K562 (cell line): ENCODE measurements at regions not wholly inside any gene's neighbourhood (a gene's known extent, or its start where the extent isn't known, plus 50 kb on each side); places are given as distances from the start of the nearest gene placed in this dataset.

Experiments
- ATAC-seq: fragments of 200-7000 bp; cut with Tn5 transposase; 3 replicates; pipeline ENCODE4 v1.9.1; 2020; ENCODE audit warnings: moderate library complexity
- BruUV-seq: library from RNA; stranded (reverse); fragments of 400-500 nt; replicated peaks from 2 replicates; lab custom pipeline; 2021; lab: Mats Ljungman, UMichigan
- CTCF ChIA-PET: fragments of 300-600 bp; formaldehyde crosslinking; extraction: SDS; loops from one replicate; lab custom pipeline; 2021; ENCODE audit warnings: low intra/inter-chr PET ratio; lab: Yijun Ruan, JAX
- POLR2A ChIA-PET: fragments of 300-600, 350-650 bp; sonication (Branson Sonifier 250); formaldehyde crosslinking; extraction: SDS; loops from one replicate; lab custom pipeline; 2021; ENCODE audit warnings: antibody characterized with exemption, inconsistent platforms; lab: Yijun Ruan, JAX
- DNase-seq, 4 experiments: peaks; one replicate each; pipeline versions ENCODE4 v3.0.0 to v3.0.0-alpha.2; 2011 to 2018; ENCODE audit warnings: low spot score in 3 of 4, mixed read lengths in 3 of 4; ENCODE audit errors: extremely low read depth in 1 of 4
- FAIRE-seq: peaks from 2 replicates; lab custom pipeline; 2011; peaks lifted over from hg19 to GRCh38; lab: Jason Lieb, UNC
- H2AFZ ChIP-seq: 2 replicates; pipeline ENCODE4 v1.6.0; 2011; ENCODE audit warnings: low read depth, low read length, control low read depth, inconsistent platforms
- H3K27ac ChIP-seq: fragments of 200-600 bp; 3 replicates; pipeline ENCODE4 v1.8.0; 2011; ENCODE audit warnings: low read depth, mild to moderate bottlenecking, control low read depth, inconsistent platforms, low read length, moderate library complexity, mixed read lengths; ENCODE audit errors: extremely low read depth
- H3K27me3 ChIP-seq, 2 experiments: fragments of 300-600 bp in 1 of 2; 2 replicates in 1 of 2; 3 replicates in 1 of 2; pipeline versions ENCODE4 v1.6.0 to v1.8.0; 2011; ENCODE audit warnings: inconsistent platforms in 2 of 2, low read length in 2 of 2, mild to moderate bottlenecking in 1 of 2, mixed read lengths in 1 of 2, moderate library complexity in 1 of 2; ENCODE audit not compliant: control insufficient read depth in 2 of 2, insufficient read depth in 2 of 2
- H3K36me3 ChIP-seq: fragments of 300-600 bp; 3 replicates; pipeline ENCODE4 v1.8.0; 2011; ENCODE audit warnings: mild to moderate bottlenecking, low read length, inconsistent platforms; ENCODE audit not compliant: control insufficient read depth, insufficient read depth
- H3K4me1 ChIP-seq, 2 experiments: fragments of 200-600 bp in 1 of 2; replicated peaks in 1 of 2; 2 replicates in 1 of 2; 3 replicates in 1 of 2; pipeline versions ENCODE4 v1.5.1 to v1.8.0; 2011; ENCODE audit warnings: inconsistent platforms in 2 of 2, low read length in 2 of 2, mild to moderate bottlenecking in 1 of 2, mixed read lengths in 1 of 2, moderate library complexity in 1 of 2; ENCODE audit not compliant: control insufficient read depth in 2 of 2, insufficient read depth in 2 of 2
- H3K4me2 ChIP-seq: 2 replicates; pipeline ENCODE4 v1.6.1; 2011; ENCODE audit warnings: low read length, control low read depth, inconsistent platforms, mixed read lengths; ENCODE audit not compliant: insufficient read depth
- H3K4me3 ChIP-seq: fragments of 200-600 bp; sonication (generic), shearing (Covaris generic); 2 replicates; pipeline ENCODE4 v1.5.1; 2016; ENCODE audit warnings: control low read depth, inconsistent platforms
- H3K79me2 ChIP-seq: fragments of 200-600 bp; 3 replicates; pipeline ENCODE4 v1.8.0; 2011; ENCODE audit warnings: low read length, inconsistent platforms; ENCODE audit not compliant: control insufficient read depth, insufficient read depth
- H3K9ac ChIP-seq, 2 experiments: 2 replicates each; pipeline versions ENCODE4 v1.6.0 to v1.6.1; 2011; ENCODE audit warnings: low read depth in 2 of 2, low read length in 2 of 2, control low read depth in 1 of 2, inconsistent platforms in 1 of 2, mild to moderate bottlenecking in 1 of 2, mixed read lengths in 1 of 2; ENCODE audit not compliant: insufficient read depth in 1 of 2
- H3K9me1 ChIP-seq: one replicate; pipeline ENCODE4 v1.6.0; 2011; ENCODE audit warnings: inconsistent platforms, mild to moderate bottlenecking, low read length, moderate library complexity; ENCODE audit not compliant: control insufficient read depth, insufficient read depth
- H3K9me3 ChIP-seq: replicated peaks from 2 replicates; pipeline ENCODE4 v1.5.1; 2011; ENCODE audit warnings: low read depth, low read length, inconsistent platforms; ENCODE audit not compliant: control insufficient read depth, insufficient read depth
- H4K20me1 ChIP-seq: replicated peaks from 2 replicates; pipeline ENCODE4 v1.6.1; 2011; ENCODE audit warnings: low read length, inconsistent platforms, mixed read lengths; ENCODE audit not compliant: control insufficient read depth, insufficient read depth
- BCLAF1 ChIP-seq, 2 experiments: fragments of 450-650 bp in 1 of 2; IDR thresholded peaks; 2 replicates each; pipeline ENCODE4 v1.6.1; 2011 to 2017; ENCODE audit warnings: low read depth in 2 of 2, antibody characterized with exemption in 1 of 2, borderline replicate concordance in 1 of 2, low read length in 1 of 2, mild to moderate bottlenecking in 1 of 2, mixed read lengths in 1 of 2; ENCODE audit not compliant: control insufficient read depth in 1 of 2
- BHLHE40 ChIP-seq: IDR thresholded peaks from 2 replicates; pipeline ENCODE4 v1.6.1; 2011; ENCODE audit warnings: low read length, improper control_type of control experiment
- COPS2 ChIP-seq: fragments of 450-650 bp; conservative IDR thresholded peaks from 2 replicates; pipeline ENCODE4 v1.6.1; 2016; ENCODE audit warnings: mild to moderate bottlenecking, moderate library complexity
- FOXA3 ChIP-seq, 2 experiments: fragments of 450-650 bp in 1 of 2; sonication (generic) in 1 of 2; formaldehyde crosslinking; IDR thresholded peaks in 1 of 2; conservative IDR thresholded peaks in 1 of 2; 2 replicates each; pipeline versions ENCODE4 v1.4.0 to v1.8.0; 2020 to 2022; ENCODE audit warnings: mild to moderate bottlenecking in 2 of 2, missing genetic modification reagents in 1 of 2
- GATAD2A ChIP-seq: fragments of 450-650 bp; IDR thresholded peaks from 2 replicates; pipeline ENCODE4 v1.6.1; 2017
- HNRNPLL ChIP-seq: fragments of 200-400 bp; formaldehyde crosslinking; IDR thresholded peaks from 2 replicates; pipeline ENCODE4 v1.6.1; 2017; ENCODE audit warnings: low read length, low read depth, mild to moderate bottlenecking; ENCODE audit not compliant: poor library complexity, severe bottlenecking
- MYC ChIP-seq, 2 experiments: fragments of 250-450 bp in 1 of 2; sonication (Bioruptor Pico) in 1 of 2; IDR thresholded peaks; 2 replicates each; pipeline versions ENCODE4 v1.5.1 to v1.6.1; 2012 to 2021; ENCODE audit warnings: low read depth in 2 of 2, borderline replicate concordance in 1 of 2, improper control_type of control experiment in 1 of 2, low read length in 1 of 2, mild to moderate bottlenecking in 1 of 2, moderate library complexity in 1 of 2
- PHTF2 ChIP-seq: fragments of 250-450 bp; sonication (Bioruptor Pico); IDR thresholded peaks from 2 replicates; pipeline ENCODE4 v1.5.0; 2021; ENCODE audit warnings: mild to moderate bottlenecking
- POLR2AphosphoS5 ChIP-seq: IDR thresholded peaks from 2 replicates; pipeline ENCODE4 v1.6.1; 2011; ENCODE audit warnings: mild to moderate bottlenecking, low read depth, low read length, moderate library complexity; ENCODE audit not compliant: control insufficient read depth, insufficient read depth
- RBM22 ChIP-seq: fragments of 200-400 bp; formaldehyde crosslinking; IDR thresholded peaks from 2 replicates; pipeline ENCODE4 v1.6.1; 2018; ENCODE audit warnings: low read length, low read depth; ENCODE audit not compliant: poor library complexity, severe bottlenecking
- WGBS: fragments of 100-300 bp; shearing (Covaris generic); methylation state at CpG from one replicate; pipeline ENCODE4 v1.1.6; 2016; ENCODE audit warnings: low coverage, mixed read lengths; ENCODE audit not compliant: insufficient coverage; ENCODE audit errors: missing lambda C conversion rate; 5-methylcytosine and 5-hydroxymethylcytosine counted together
- in situ Hi-C: fragments of 300-500 bp; cut with MboI; formaldehyde crosslinking; loops from 4 replicates; pipeline ENCODE4 v1.15.0; 2018; ENCODE audit warnings: inconsistent platforms, mixed read lengths
- intact Hi-C: fragments of 100-400 bp; cut with micrococcal nuclease; formaldehyde crosslinking; loops from 2 replicates; pipeline ENCODE4 v1.14.2; 2022

DNA sequence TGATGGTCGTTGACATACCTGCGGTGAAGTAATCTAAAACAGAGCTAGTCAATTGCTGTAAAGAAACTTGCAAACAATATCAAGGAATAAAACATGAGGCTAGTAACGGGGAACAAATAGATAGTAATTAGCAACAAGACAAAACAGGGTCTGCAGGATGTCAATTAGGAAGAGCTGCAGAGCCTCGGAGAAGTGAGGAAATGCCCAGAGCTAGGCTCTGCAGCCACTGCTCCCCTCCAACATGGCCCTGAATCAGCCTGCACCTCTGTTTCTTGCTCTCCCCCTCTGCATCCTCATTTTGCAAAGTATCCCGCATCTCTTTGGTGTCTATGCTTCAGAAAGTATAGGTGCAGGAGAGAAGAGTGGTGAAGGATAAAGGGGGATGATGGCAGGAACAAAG, 507.4 kb upstream of the FAT3 start:
- in situ Hi-C loops: no loop called here
- Histone ChIP-seq H3K4me1 (no peaks in the 10 kb centered on the region), H2AFZ (no peak overlapping the region), H3K27ac (no peak overlapping the region), H3K9ac (no peak overlapping the region), H3K27me3 (no peaks in the 10 kb centered on the region), H3K4me2 (no peak overlapping the region), H3K36me3 (no peaks in the 10 kb centered on the region), H4K20me1 (no peaks in the 10 kb centered on the region), H3K9me3 (no peaks in the 10 kb centered on the region), H3K4me3 (no peak overlapping the region), H3K79me2 (no peaks in the 10 kb centered on the region), H3K9me1 (no peaks in the 10 kb centered on the region)
- DNase-seq (no peak), FAIRE-seq (no peak), ATAC-seq (no peak)
- ChIA-PET POLR2A (no interaction called here), CTCF (no interaction called here)
- 5% methylated on average over 5 of the region's 5 CpGs for WGBS
- BruUV-seq: no TSS peak
- TF ChIP-seq COPS2 (no peak), MYC (IDR thresholded peaks at IDR 0.05; ENCODE audit: low read depth, low read length) (no peak), MYC (CRISPR knock-in tag; IDR thresholded peaks at IDR 0.05; ENCODE audit: borderline replicate concordance, low read depth) (no peak)
- intact Hi-C loops: no loop called here

GRCh38 chr11:91707652-91708482, 516.8 kb upstream of the FAT3 start:
- no peaks in the 10 kb centered on the region for H3K79me2 ChIP-seq
- no peak overlapping the region for H3K27ac ChIP-seq
- CTCF ChIA-PET: no interaction called here
- ATAC-seq (no peak), FAIRE-seq (no peak), DNase-seq (no peak)
- H3K4me2 ChIP-seq: no peak overlapping the region
- BruUV-seq: no TSS peak
- H2AFZ ChIP-seq: no peak overlapping the region
- H3K36me3 ChIP-seq: no peaks in the 10 kb centered on the region
- no peak overlapping the region for H3K4me3 ChIP-seq
- no peaks in the 10 kb centered on the region for H4K20me1 ChIP-seq
- 0% methylated on average over 2 of the region's 2 CpGs for WGBS
- no peaks in the 10 kb centered on the region for H3K4me1 ChIP-seq
- no peaks in the 10 kb centered on the region for H3K9me1 ChIP-seq
- in situ Hi-C loops (no loop called here), intact Hi-C loops (no loop called here)
- no peaks in the 10 kb centered on the region for H3K9me3 ChIP-seq
- POLR2A ChIA-PET: no interaction called here
- H3K27me3 ChIP-seq: no peaks in the 10 kb centered on the region
- H3K9ac ChIP-seq: no peak overlapping the region
- TF ChIP-seq HNRNPLL (no peak), POLR2AphosphoS5 (no peak), BHLHE40 (no peak), BCLAF1 (IDR thresholded peaks at IDR 0.05; ENCODE audit: borderline replicate concordance in 1 of 2, control insufficient read depth in 1 of 2, low read depth in 2 of 2, low read length in 1 of 2) (no peak), FOXA3 (CRISPR knock-in tag; conservative IDR thresholded peaks at IDR 0.05 in 1 of 2, IDR thresholded peaks at IDR 0.05 in 1 of 2) (no peak), RBM22 (no peak), PHTF2 (CRISPR knock-in tag) (no peak), GATAD2A (no peak)
